ENCODE measurements at regions not wholly inside any gene's neighbourhood (a gene's known extent, or its start where the extent isn't known, plus 50 kb on each side); places are given as distances from the start of the nearest gene placed in this dataset.

GRCh38 chr2:6780765-6781274 is 84.9 kb downstream of the CMPK2 start:
- TF ChIP-seq CTCF (IDR thresholded peaks at IDR 0.05) (no peak), ZFX (IDR thresholded peaks at IDR 0.05; ENCODE audit: borderline replicate concordance) (no peak)

Data from 22Rv1 (cell line).